ENCODE measurements at regions not wholly inside any gene's neighbourhood (a gene's known extent, or its start where the extent isn't known, plus 50 kb on each side); places are given as distances from the start of the nearest gene placed in this dataset.

DNA sequence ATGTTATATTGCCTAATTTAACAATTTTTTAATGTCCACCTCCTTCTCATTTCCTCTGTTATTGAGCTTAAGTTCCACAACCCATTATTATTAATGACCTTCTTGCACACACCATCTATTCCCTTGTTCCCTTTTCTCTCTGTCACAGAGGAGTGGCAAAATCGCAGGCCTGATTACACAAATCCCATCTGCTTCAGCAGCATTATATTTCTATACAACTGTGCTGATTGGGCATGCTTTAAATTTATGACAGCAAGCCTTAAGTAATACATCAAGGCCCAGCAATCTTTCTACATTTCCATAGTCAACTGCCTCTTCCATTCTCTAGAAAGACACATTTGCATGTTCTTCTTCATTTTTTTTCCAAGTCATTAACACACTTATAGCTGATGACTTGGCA is 423.8 kb downstream of the PRDM5 start:
- Histone ChIP-seq H3K27me3 (no peaks in the 10 kb centered on the region), H3K4me3 (no peak overlapping the region), H3K36me3 (no peaks in the 10 kb centered on the region), H3K27ac (no peak overlapping the region), H3K4me1 (no peaks in the 10 kb centered on the region), H3K9me3 (replicated peaks) (no peaks in the 10 kb centered on the region)
- no peak for DNase-seq

DNA sequence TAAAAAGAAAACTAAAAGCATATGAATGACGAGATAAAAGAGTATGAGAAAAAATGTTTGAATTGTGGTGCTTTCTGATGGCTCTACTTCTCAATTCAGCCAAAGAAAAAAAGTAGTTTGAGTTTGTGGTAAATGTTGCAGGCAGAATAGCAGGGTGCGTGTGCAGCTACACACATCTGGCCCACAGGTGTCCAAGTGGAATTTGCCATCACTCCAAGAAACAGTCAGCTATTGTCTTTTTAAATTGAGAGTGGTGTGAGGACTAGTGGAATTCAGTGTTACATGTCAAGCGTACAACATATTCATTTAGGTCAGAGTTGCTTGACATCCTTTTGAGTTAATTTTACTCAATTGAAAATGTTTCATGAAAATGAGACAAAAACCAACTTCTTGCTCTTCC is 424.8 kb upstream of the MAD2L1 start:
- H3K27ac ChIP-seq: no peak overlapping the region; the same call in 1 of the 2 replicates
- no peak overlapping the region for H3K4me3 ChIP-seq
- peaks cover 9% of the 10 kb centered on the region; the same call in 1 of the 2 replicates for H3K4me1 ChIP-seq
- no peaks in the 10 kb centered on the region for H3K36me3 ChIP-seq
- DNase-seq: no peak
- no peaks in the 10 kb centered on the region for H3K9me3 ChIP-seq (replicated peaks)
- H3K27me3 ChIP-seq: no peaks in the 10 kb centered on the region

DNA sequence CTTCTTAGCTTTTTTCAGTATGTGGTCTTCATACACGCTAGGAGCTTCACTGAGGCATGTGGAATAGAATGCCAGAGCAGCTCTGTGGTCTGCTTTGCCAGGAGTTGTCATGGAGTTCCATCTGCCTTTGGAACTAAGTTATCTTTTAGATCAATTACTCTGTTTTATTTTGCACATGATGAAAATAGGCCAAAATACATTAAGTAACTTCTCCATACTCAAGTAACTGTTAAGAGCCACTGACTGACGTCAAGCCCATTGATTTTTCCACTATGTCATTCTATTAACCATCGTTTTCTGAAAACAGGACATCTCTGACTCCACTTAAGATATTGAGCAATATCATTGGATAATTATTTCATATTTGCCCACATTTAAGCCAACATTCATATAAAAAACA is 415.1 kb upstream of the MAD2L1 start:
- no peaks in the 10 kb centered on the region for H3K27me3 ChIP-seq

DNA sequence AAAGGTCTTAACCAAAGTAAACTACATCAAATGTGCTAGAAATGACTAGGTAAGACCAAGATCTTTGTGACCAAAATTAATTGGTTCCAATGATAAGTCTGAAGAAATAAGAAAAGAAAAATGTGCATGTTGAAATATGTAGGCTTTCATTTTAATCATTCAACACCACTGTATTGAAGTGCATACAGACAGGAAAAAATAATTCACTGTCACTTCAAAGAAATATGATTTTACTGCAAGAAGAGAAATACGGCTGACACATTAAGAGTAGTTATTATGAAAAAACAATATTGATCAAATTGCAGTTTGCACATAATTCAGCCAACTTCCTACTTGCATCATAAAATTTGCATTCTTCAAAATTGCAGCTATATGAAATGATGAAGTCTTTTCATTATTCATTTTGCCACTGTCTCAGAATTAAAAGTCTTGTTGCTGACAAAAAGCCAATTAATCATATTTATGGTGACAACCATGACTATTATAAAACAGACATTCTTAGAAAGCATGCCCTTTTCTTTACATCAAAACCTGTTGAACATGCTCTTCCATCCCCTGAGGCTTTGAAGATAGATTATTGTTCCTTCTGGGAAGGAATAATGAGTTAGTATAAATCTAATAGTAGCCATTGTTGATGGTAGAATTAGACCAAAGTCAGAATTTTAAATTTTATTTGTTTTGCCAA is 405.9 kb upstream of the MAD2L1 start:
- no peaks in the 10 kb centered on the region for H3K27me3 ChIP-seq
- no peak overlapping the region for H3K4me3 ChIP-seq
- no peak for DNase-seq
- no peaks in the 10 kb centered on the region for H3K9me3 ChIP-seq (replicated peaks)
- H3K4me1 ChIP-seq: no peaks in the 10 kb centered on the region
- H3K36me3 ChIP-seq: no peaks in the 10 kb centered on the region
- no peak overlapping the region for H3K27ac ChIP-seq

More for the DNA sequence above, 415.1 kb upstream of the MAD2L1 start:
- DNase-seq: no peak
- H3K4me1 ChIP-seq: no peaks in the 10 kb centered on the region
- H3K27ac ChIP-seq: no peak overlapping the region
- no peaks in the 10 kb centered on the region; the same call in 1 of the 2 replicates for H3K9me3 ChIP-seq (replicated peaks)
- H3K36me3 ChIP-seq: no peaks in the 10 kb centered on the region
- H3K4me3 ChIP-seq: no peak overlapping the region

DNA sequence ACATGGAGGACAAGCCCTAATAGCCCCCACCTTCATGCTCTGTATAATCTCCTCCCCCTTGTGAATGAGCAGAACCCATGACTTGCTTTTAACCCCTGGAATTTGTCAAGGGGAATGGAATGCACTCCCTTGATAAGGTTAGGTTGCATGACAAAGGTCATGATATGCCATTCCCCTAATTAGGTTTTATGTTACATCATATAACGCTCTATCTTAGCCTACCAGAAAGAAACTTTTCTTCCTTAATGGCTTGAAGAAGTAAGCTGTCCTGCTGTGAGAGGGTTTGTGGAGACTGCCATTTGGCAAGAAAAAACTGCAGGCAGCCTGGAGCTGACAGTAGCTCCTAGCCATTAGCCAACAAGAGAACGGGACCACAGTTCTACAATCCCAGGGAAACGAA is 399.8 kb upstream of the MAD2L1 start:
- no peaks in the 10 kb centered on the region for H3K27me3 ChIP-seq
- no peaks in the 10 kb centered on the region for H3K9me3 ChIP-seq (replicated peaks)
- no peak overlapping the region for H3K4me3 ChIP-seq
- H3K36me3 ChIP-seq: no peaks in the 10 kb centered on the region
- peak in 1 of 2 experiments; percentile 13 for DNase-seq
- no peaks in the 10 kb centered on the region for H3K4me1 ChIP-seq
- H3K27ac ChIP-seq: no peak overlapping the region

DNA sequence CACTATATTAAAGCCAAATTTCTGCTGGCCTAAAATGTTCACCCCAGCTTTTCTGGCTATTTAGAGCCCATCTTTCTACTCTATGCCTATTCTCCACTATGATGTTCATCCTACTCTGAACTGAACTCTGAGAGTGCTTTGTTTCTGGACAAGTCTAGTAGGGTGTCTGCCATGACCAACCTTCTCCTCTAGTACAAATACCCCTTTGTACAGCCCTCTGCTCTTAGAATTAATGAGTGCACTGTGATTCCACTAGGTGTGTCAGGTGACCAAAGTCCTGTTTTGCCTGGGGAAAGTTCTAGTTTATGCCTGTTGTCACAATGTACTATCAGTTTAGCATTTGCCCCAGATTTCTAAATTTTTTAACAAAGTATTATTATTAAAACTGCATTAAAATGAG is 388.1 kb upstream of the MAD2L1 start:
- Histone ChIP-seq H3K9me3 (replicated peaks) (no peaks in the 10 kb centered on the region), H3K27me3 (no peaks in the 10 kb centered on the region), H3K4me3 (no peak overlapping the region), H3K36me3 (no peaks in the 10 kb centered on the region), H3K27ac (no peak overlapping the region), H3K4me1 (no peaks in the 10 kb centered on the region)
- no peak for DNase-seq

DNA sequence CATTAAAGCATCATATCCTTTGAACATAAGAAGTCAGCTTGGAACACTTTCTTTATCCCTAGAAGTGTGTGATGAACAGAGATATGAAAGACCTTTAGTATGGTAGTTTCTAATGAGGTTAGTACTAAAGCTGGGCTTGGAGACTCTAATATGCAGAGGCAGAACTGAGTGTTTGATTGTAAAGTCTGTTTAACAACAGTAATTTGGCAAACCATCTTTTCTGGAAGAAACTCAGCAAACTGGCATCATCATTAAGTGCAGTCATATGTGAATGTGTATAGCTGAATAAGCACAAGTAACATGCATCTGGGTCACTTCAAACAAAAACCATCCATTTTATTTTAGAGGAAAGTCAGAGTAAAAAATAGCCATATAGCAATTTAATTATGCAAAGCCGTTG is 385.9 kb upstream of the MAD2L1 start:
- Histone ChIP-seq H3K4me3 (no peak overlapping the region), H3K4me1 (0 out of 2 replicates have a peak, but pooled peaks cover 2% of the 10 kb centered on the region), H3K27ac (no peak overlapping the region), H3K9me3 (replicated peaks) (no peaks in the 10 kb centered on the region), H3K36me3 (no peaks in the 10 kb centered on the region), H3K27me3 (no peaks in the 10 kb centered on the region)
- DNase-seq: no peak

DNA sequence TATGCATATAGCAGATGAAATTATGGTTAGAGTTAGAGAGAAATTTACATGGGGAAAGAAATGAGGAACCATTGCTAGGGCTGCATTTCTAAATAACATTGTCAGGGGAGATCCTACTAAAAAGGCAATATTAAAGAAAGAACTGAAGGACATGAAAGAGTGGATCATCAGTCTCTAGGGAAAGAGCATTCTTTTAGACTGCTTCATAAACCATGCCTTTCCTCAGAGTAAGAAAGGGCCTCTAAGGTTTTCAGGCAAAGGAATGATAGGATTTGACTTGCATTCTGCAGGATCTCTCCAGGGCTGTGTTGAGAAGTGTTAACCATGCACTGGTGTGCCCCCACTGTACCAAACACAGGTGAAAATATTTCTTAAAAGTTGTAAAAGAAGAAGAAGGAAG is 385.4 kb upstream of the MAD2L1 start:
- Histone ChIP-seq H3K27me3 (no peaks in the 10 kb centered on the region), H3K4me1 (0 out of 2 replicates have a peak, but pooled peaks cover 2% of the 10 kb centered on the region), H3K27ac (no peak overlapping the region), H3K4me3 (no peak overlapping the region), H3K9me3 (replicated peaks) (no peaks in the 10 kb centered on the region), H3K36me3 (no peaks in the 10 kb centered on the region)
- no peak for DNase-seq

DNA sequence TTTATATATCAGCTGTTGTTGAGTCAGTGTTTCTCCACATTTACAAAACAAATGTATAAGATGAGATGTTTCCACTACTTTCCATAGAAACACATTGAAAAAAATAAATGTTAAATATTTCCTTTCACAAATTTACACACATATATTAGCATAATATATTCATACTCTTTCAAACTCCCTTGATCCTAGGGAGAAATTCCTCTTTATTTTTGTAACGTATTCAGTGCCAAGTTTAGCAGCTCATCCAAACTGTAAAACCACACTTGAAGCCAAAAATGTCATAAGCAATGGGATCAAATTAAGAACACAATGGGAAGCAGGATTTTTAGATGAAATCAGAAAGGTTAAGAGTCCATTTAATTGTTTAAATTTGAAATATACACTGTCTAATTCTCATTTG is 381.1 kb upstream of the MAD2L1 start:
- Histone ChIP-seq H3K36me3 (no peaks in the 10 kb centered on the region), H3K9me3 (replicated peaks) (no peaks in the 10 kb centered on the region), H3K4me1 (peaks cover 9% of the 10 kb centered on the region; the same call in 1 of the 2 replicates), H3K27ac (no peak overlapping the region), H3K27me3 (no peaks in the 10 kb centered on the region), H3K4me3 (no peak overlapping the region)
- DNase-seq: no peak

DNA sequence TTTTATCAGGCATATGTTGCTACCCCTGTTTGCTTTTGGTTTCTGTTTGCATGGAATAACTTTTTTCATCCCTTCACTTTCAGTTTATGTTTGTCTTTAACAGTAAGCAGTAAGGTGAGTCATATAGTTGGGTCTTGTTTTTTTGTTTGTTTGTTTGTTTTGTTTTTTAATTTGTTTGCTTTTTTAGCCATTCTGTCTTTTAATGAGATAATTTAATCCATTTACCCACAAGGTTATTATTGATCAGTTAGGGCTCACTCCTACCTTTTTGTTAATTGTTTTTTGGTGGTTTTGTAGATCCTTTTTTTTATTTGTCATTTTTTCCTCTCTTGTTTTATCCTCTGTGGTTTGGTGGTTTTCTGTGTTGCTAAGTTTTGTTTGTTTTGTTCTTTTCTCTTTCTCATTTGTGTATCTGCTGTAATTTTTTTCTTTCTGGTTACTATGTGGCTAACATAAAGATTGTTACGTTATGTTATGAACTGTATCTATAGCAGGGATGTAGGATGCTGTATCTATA is 379.5 kb upstream of the MAD2L1 start:
- Histone ChIP-seq H3K36me3 (no peaks in the 10 kb centered on the region), H3K4me3 (no peak overlapping the region), H3K27me3 (no peaks in the 10 kb centered on the region), H3K9me3 (replicated peaks) (no peaks in the 10 kb centered on the region), H3K4me1 (peaks cover 9% of the 10 kb centered on the region; the same call in 1 of the 2 replicates), H3K27ac (no peak overlapping the region)
- DNase-seq: no peak

DNA sequence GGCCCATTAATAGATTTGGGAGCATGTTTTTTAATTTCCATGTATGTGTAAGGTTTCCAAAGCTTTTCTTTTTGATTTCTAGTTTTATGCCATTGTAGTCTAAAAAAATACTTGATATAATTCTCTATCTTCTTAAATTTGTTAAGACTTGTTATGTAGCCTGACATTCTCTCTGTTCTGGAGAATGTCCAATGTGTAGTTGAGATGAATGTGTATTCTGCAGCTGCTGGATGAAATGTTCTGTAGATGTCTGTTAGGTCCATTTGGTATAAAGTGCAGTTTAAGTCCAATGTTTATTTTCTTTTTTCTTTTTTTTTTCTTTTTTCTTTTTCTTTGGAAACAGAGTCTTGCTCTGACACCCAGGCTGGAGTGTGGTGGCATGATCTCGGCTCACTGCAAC is 378.5 kb upstream of the MAD2L1 start:
- Histone ChIP-seq H3K9me3 (replicated peaks) (no peaks in the 10 kb centered on the region), H3K4me3 (no peak overlapping the region), H3K27me3 (no peaks in the 10 kb centered on the region), H3K36me3 (no peaks in the 10 kb centered on the region), H3K27ac (no peak overlapping the region), H3K4me1 (peaks cover 9% of the 10 kb centered on the region; the same call in 1 of the 2 replicates)
- DNase-seq: no peak

DNA sequence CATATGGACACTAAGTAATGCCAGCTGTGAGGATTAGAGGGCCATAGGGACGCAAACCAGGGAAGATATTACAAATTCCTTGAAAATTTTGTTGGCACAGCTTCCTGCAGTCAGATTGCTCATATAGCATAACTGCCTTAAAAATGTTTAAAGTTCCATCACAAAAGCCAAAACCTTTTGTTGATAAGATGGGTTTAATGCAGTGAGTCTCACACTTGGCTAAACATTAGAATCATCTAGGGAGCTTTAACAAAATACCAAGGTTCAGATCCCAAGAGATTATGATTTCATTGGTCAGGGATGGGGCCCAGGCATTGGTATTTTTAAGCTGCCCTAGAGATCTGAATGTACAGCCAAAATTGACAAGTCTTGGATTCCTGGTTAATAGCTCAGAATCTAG is 376.5 kb upstream of the MAD2L1 start:
- H3K4me3 ChIP-seq: no peak overlapping the region
- DNase-seq: peak in 1 of 2 experiments; percentile 15
- no peaks in the 10 kb centered on the region for H3K27me3 ChIP-seq
- no peaks in the 10 kb centered on the region for H3K9me3 ChIP-seq (replicated peaks)
- H3K27ac ChIP-seq: no peak overlapping the region
- H3K36me3 ChIP-seq: no peaks in the 10 kb centered on the region
- peaks cover 9% of the 10 kb centered on the region; the same call in 1 of the 2 replicates for H3K4me1 ChIP-seq

DNA sequence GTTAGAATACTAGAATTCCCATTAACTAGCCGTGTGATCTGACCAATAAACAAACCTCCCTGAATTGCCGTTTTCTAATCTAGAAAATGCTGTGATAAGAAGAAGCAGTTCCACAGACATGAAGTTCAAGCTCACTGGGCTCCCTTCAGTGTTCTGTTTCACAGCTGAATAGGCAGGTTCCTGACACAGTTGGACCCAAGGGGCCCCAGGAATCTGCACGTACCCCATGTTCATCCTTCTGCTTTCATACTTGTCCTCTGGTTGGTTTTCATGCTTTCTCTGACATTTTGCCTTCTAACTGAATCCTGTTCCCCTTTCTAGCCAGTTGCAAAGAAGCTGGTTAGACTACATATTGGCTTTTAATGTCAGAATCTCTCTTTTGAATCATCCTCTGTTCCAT is 374.1 kb upstream of the MAD2L1 start:
- Histone ChIP-seq H3K27me3 (no peaks in the 10 kb centered on the region), H3K27ac (no peak overlapping the region), H3K4me1 (peaks cover 7% of the 10 kb centered on the region; the same call in 1 of the 2 replicates), H3K36me3 (no peaks in the 10 kb centered on the region), H3K4me3 (no peak overlapping the region), H3K9me3 (replicated peaks) (no peaks in the 10 kb centered on the region)
- no peak for DNase-seq

DNA sequence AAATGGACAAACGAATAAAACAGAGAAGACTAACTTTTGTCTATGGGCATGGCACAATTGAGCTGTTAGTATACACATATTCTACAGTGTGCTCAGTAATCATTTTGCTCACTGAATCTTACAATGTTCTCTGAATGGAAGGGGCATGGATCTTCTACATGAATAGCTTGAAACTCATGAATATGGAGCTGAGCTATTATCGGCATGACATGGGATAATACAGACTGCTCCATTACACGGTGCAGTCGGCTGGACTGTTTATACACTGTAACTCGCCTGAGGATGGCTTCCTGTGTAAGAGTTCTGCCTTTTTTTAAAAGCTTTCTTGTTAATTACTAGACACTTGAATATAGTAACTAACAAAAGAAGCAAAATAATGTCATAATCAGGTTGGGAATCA is 368.5 kb upstream of the MAD2L1 start:
- no peaks in the 10 kb centered on the region for H3K4me1 ChIP-seq
- H3K9me3 ChIP-seq (replicated peaks): no peaks in the 10 kb centered on the region
- no peaks in the 10 kb centered on the region for H3K36me3 ChIP-seq
- H3K27me3 ChIP-seq: no peaks in the 10 kb centered on the region
- H3K27ac ChIP-seq: no peak overlapping the region
- peak in 1 of 2 experiments; percentile 12 for DNase-seq
- no peak overlapping the region for H3K4me3 ChIP-seq

DNA sequence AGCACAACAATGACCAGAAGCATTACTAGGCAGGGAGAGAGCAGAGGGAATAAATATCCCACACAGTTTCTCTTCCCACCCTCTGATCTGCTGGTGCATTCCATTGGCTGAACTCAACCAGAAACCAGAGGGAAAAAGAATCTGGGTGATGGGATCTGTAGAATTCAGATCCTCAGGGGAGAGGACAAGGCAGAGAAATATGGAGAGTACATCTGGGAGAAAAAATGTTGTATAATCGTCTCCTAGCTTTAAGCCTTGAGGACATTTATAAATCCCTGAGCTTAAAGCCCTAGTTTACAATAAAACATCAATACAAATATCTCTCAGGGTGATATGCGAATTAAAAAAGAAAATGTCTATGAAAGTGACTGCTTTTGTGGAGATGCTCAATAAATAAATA is 368.1 kb upstream of the MAD2L1 start:
- no peak overlapping the region for H3K4me3 ChIP-seq
- no peak for DNase-seq
- H3K9me3 ChIP-seq (replicated peaks): no peaks in the 10 kb centered on the region
- H3K36me3 ChIP-seq: no peaks in the 10 kb centered on the region
- no peaks in the 10 kb centered on the region for H3K27me3 ChIP-seq
- H3K4me1 ChIP-seq: no peaks in the 10 kb centered on the region
- H3K27ac ChIP-seq: no peak overlapping the region

DNA sequence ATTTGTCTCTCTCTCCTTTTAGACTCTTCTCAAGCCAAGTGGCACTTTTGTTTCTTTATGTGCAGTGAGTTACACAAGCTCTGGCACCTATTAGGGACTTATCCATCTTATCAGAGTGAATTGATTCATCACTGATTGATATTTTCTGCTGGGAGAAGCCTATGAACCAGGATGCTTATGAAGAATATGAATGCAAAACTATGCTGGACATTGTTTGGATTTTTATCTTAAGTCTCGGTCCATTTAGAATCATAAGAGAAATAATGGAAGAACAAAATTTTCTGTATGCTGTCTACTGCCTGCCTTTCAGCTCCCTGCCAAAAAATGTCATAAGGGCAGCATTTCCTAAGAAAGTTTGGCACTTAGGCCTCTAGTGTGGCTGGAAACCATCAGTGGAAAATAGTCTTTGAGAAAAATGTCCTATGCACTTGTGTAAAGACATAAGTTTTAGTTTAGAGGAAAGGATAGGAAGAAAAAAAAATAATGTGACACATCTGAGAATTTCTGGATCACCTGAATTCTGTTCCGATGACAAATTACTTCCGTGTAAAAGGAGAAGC is 365.7 kb upstream of the MAD2L1 start:
- no peaks in the 10 kb centered on the region for H3K4me1 ChIP-seq
- H3K27ac ChIP-seq: no peak overlapping the region
- H3K9me3 ChIP-seq (replicated peaks): no peaks in the 10 kb centered on the region
- H3K36me3 ChIP-seq: no peaks in the 10 kb centered on the region
- H3K4me3 ChIP-seq: no peak overlapping the region
- no peaks in the 10 kb centered on the region for H3K27me3 ChIP-seq
- DNase-seq: no peak

All from SJCRH30 (cell line).